GM10248 (cell line): ENCODE measurements at regions not wholly inside any gene's neighbourhood (a gene's known extent, or its start where the extent isn't known, plus 50 kb on each side); places are given as distances from the start of the nearest gene placed in this dataset.
"Not testable (repeated sequence)": the region's sequence is repeated elsewhere in the genome, so short reads cannot be mapped to it uniquely, and the experiment has no call there.

Source experiments
- CTCF ChIA-PET: fragments of 300-600 bp; sonication (Branson Sonifier 250); formaldehyde crosslinking; extraction: SDS; loops from one replicate; lab custom pipeline; 2021; ENCODE audit warnings: antibody characterized with exemption; lab: Yijun Ruan, JAX
- POLR2A ChIA-PET: fragments of 350-650 bp; sonication (Branson Sonifier 250); formaldehyde crosslinking; extraction: SDS; loops from one replicate; lab custom pipeline; 2020; ENCODE audit warnings: antibody characterized with exemption; lab: Yijun Ruan, JAX
- DNase-seq: peaks from one replicate; pipeline ENCODE4 v3.0.0; 2012; ENCODE audit errors: extremely low spot score
- CTCF ChIP-seq: IDR thresholded peaks from 2 replicates; pipeline ENCODE4 v1.5.1; 2012; ENCODE audit warnings: mild to moderate bottlenecking, low read depth; ENCODE audit errors: extremely low read depth, missing control alignments, control extremely low read depth

GRCh38 chr14:105685003-105685402, 158.6 kb downstream of the TMEM121 start:
- ChIA-PET CTCF (no interaction called here), POLR2A (no interaction called here)
- DNase-seq = no peak
- no peak for TF ChIP-seq CTCF

- POLR2A ChIA-PET, CTCF ChIA-PET, DNase-seq: not testable (repeated sequence)
Observed at GRCh38 chr14:105685605-105686004, 159.2 kb downstream of the TMEM121 start.

- POLR2A ChIA-PET, DNase-seq, CTCF ChIA-PET: not testable (repeated sequence)
Observed at GRCh38 chr14:105686050-105686449, 159.7 kb downstream of the TMEM121 start.

- DNase-seq, CTCF ChIA-PET, POLR2A ChIA-PET: not testable (repeated sequence)
Observed at GRCh38 chr14:105686462-105687170, 160.2 kb downstream of the TMEM121 start.

- POLR2A ChIA-PET, CTCF ChIA-PET, DNase-seq: not testable (repeated sequence)
Observed at GRCh38 chr14:105687171-105688022, 161.0 kb downstream of the TMEM121 start.

GRCh38 chr14:105688023-105688351, 161.6 kb downstream of the TMEM121 start:
- DNase-seq = peak; percentile 62
- CTCF ChIA-PET, POLR2A ChIA-PET: not testable (repeated sequence)

- POLR2A ChIA-PET, CTCF ChIA-PET, DNase-seq: not testable (repeated sequence)
Observed at GRCh38 chr14:105688664-105689221, 162.4 kb downstream of the TMEM121 start.

GRCh38 chr14:105689722-105690121, 163.3 kb downstream of the TMEM121 start:
- CTCF ChIA-PET = no interaction called here

GRCh38 chr14:105690671-105691070, 164.3 kb downstream of the TMEM121 start:
- CTCF ChIA-PET = no interaction called here
- DNase-seq = no peak
- POLR2A ChIA-PET = no interaction called here
- no peak for TF ChIP-seq CTCF

More at GRCh38 chr14:105689722-105690121, 163.3 kb downstream of the TMEM121 start:
- no peak for TF ChIP-seq CTCF
- no peak for DNase-seq
- POLR2A ChIA-PET = no interaction called here

GRCh38 chr14:105691321-105692109, 165.1 kb downstream of the TMEM121 start:
- POLR2A ChIA-PET, DNase-seq: not testable (repeated sequence)

GRCh38 chr14:105692110-105692685, 165.8 kb downstream of the TMEM121 start:
- DNase-seq, CTCF ChIA-PET, POLR2A ChIA-PET: not testable (repeated sequence)

More at GRCh38 chr14:105691321-105692109, 165.1 kb downstream of the TMEM121 start:
- CTCF ChIA-PET = not testable (repeated sequence)
